Mucosa of descending colon (tissue), 3 donors: ENCODE measurements at regions not wholly inside any gene's neighbourhood (a gene's known extent, or its start where the extent isn't known, plus 50 kb on each side); places are given as distances from the start of the nearest gene placed in this dataset.

Experiments used
- ATAC-seq: fragments of 200-7000 bp; cut with Tn5 transposase; one replicate; pipeline ENCODE4 v1.9.1; 2020; ENCODE audit warnings: mild to moderate bottlenecking, moderate library complexity
- DNase-seq, 3 donors: peaks; one replicate each; pipeline ENCODE4 v3.0.0-alpha.2; 2020
- H3K36me3 ChIP-seq: fragments of 200-600 bp; one replicate; pipeline ENCODE4 v1.8.0; 2021; ENCODE audit warnings: low read depth, mild to moderate bottlenecking
- H3K4me1 ChIP-seq: fragments of 200-600 bp; one replicate; pipeline ENCODE4 v1.8.0; 2021; ENCODE audit warnings: low read depth, mild to moderate bottlenecking
- H3K4me3 ChIP-seq: fragments of 200-600 bp; one replicate; pipeline ENCODE4 v1.8.0; 2021; ENCODE audit warnings: mild to moderate bottlenecking
- H3K9me3 ChIP-seq: fragments of 200-600 bp; one replicate; pipeline ENCODE4 v1.8.0; 2021; ENCODE audit warnings: mild to moderate bottlenecking
- CTCF ChIP-seq: fragments of 200-600 bp; IDR thresholded peaks from one replicate; pipeline ENCODE4 v1.8.0; 2022; ENCODE audit warnings: antibody characterized with exemption, mild to moderate bottlenecking
- intact Hi-C, 2 donors: fragments of 100-400 bp; cut with DNase I in 1 of 2; cut with micrococcal nuclease in 1 of 2; formaldehyde crosslinking; loops; one replicate each; pipeline versions ENCODE4 v1.11.0 to v1.11.1; 2022; cut with DNase I, micrococcal nuclease
- donor health status: DM: no; HTN: no; CAD: no; lungs with moderate emphysema.
- donor health status: DM: no; HTN: no; CAD: no.
- donor health status: DM: no; HTN: yes; CAD: no.

DNA sequence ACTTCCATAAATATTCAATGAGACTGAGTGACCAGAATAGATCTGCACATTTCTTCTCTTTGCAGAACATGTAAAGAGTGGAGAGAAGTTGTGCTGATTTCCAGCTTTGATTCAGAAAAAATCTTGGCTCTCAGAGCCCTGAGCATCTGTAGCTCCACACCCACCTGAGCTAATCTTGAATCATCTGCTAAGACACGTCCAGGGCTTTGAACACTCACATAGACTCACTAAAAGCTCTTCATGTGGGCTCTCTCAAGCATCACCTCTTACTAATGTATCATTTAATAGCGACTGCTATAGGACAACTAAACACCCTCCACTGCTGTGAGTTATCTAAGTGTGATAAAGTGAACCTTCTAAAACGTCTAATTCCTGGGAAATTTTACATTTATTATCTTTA lies 147.7 kb upstream of the GRIA3 start:
- intact Hi-C loops, result no loop called here
- no peaks in the 10 kb centered on the region for H3K4me1 ChIP-seq
- H3K9me3 ChIP-seq, result no peaks in the 10 kb centered on the region

DNA sequence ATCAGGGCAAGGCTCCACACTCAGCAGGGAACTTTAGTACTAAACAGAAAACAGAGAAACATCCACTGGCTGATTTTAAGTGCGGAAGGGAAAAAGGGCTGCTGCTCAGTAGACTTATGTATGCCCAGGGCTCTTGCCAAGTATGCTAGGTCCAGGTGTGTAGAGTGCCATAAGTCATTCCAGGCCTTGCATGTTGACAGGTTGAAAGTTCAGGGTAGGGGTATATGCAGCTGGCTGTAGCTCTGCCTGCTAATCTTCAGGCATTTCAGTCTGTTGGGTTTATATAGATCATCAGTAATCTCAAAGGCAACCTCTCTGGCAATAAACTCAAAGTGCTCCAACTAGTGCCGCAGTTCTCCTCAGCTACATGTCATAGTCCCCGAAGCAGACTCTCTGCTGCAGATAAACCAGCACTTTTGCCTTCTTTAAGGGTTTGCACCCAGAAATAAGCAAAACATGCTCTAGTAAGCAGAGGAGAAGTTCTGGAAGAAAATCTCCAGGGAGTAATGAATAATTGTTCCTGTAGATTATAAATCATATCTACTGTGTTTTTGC lies 134.9 kb upstream of the GRIA3 start:
- H3K36me3 ChIP-seq, result no peaks in the 10 kb centered on the region
- H3K9me3 ChIP-seq, result no peaks in the 10 kb centered on the region
- H3K4me1 ChIP-seq, result no peaks in the 10 kb centered on the region
- intact Hi-C loops, result no loop called here
- DNase-seq (peak in 1 of 3 donors; percentile 1), ATAC-seq (no peak)
- no peak for TF ChIP-seq CTCF
- no peak overlapping the region for H3K4me3 ChIP-seq

More for the DNA sequence above, 147.7 kb upstream of the GRIA3 start:
- Histone ChIP-seq H3K36me3 (no peaks in the 10 kb centered on the region), H3K4me3 (no peak overlapping the region)
- no peak for ATAC-seq
- DNase-seq, result no peak
- no peak for TF ChIP-seq CTCF

DNA sequence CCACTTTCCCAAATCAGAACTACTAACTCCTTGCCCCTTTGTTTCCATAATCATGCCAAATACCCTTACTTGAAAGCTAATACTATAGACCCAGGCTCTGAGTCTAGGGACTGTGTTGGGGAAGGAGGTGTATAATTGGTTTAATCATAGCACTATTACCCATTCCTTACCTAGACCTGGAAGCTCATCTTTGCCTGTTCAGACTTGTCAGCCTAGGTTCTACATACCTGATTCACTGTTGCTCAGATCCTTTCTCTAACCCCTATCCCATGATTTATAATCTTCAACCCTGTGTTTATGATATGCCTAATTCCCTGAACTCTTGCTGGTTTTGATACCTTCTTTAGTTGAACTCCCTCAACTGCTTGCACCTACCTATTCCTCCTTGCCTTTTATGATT lies 123.1 kb upstream of the GRIA3 start:
- no peak for ATAC-seq
- H3K4me3 ChIP-seq, result no peak overlapping the region
- intact Hi-C loops, result no loop called here
- DNase-seq, result no peak
- no peaks in the 10 kb centered on the region for H3K36me3 ChIP-seq
- no peaks in the 10 kb centered on the region for H3K9me3 ChIP-seq
- TF ChIP-seq CTCF, result no peak
- no peaks in the 10 kb centered on the region for H3K4me1 ChIP-seq

GRCh38 chrX:123064053-123064452 lies 120.0 kb upstream of the GRIA3 start:
- Histone ChIP-seq H3K4me1 (no peaks in the 10 kb centered on the region), H3K36me3 (no peaks in the 10 kb centered on the region), H3K4me3 (no peak overlapping the region), H3K9me3 (no peaks in the 10 kb centered on the region)
- no peak for TF ChIP-seq CTCF
- ATAC-seq, result no peak
- intact Hi-C loops, result no loop called here
- DNase-seq, result no peak

DNA sequence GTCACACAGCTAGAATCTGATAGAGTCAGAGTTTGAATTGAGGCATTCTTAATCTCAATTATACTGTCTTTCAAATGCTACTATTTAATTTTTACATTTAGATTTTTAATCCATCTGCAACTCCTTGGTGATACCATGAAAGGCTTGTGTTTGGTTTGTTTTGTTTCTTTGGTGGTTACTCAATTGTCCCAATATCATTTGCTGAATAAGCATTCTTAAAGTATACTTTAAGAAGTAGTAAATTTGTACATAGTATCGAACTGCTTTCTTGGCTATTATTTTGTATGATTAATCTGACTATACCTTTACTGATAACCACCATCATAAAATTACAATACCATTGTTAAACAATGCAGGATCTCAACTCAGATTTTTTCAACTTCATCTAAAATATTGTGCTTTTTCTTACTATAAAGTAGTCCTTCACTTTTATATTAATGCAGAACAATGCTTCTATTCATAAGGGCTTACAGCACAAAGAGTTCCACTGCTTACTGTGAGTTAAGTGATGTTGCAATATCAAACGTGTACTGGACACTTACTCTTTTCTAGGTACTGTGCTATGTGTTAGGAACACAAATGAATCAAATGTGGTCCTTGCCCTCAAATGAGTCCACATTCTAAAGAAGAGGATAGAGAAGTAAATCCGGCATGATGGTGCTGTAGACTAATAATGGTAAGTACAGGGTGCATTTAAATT lies 111.2 kb upstream of the GRIA3 start:
- Histone ChIP-seq H3K9me3 (no peaks in the 10 kb centered on the region), H3K4me1 (no peaks in the 10 kb centered on the region), H3K36me3 (no peaks in the 10 kb centered on the region), H3K4me3 (no peak overlapping the region)
- TF ChIP-seq CTCF, result no peak
- intact Hi-C loops, result no loop called here
- DNase-seq (no peak), ATAC-seq (no peak)
